T-helper 2 cell (primary cell): ENCODE measurements at regions not wholly inside any gene's neighbourhood (a gene's known extent, or its start where the extent isn't known, plus 50 kb on each side); places are given as distances from the start of the nearest gene placed in this dataset.
"Not testable (repeated sequence)": the region's sequence is repeated elsewhere in the genome, so short reads cannot be mapped to it uniquely, and the experiment has no call there.

Experiments
- DNase-seq, 5 experiments: peaks; one replicate each; pipeline versions ENCODE4 v3.0.0 to v3.0.0-alpha.2; 2012 to 2022

DNA sequence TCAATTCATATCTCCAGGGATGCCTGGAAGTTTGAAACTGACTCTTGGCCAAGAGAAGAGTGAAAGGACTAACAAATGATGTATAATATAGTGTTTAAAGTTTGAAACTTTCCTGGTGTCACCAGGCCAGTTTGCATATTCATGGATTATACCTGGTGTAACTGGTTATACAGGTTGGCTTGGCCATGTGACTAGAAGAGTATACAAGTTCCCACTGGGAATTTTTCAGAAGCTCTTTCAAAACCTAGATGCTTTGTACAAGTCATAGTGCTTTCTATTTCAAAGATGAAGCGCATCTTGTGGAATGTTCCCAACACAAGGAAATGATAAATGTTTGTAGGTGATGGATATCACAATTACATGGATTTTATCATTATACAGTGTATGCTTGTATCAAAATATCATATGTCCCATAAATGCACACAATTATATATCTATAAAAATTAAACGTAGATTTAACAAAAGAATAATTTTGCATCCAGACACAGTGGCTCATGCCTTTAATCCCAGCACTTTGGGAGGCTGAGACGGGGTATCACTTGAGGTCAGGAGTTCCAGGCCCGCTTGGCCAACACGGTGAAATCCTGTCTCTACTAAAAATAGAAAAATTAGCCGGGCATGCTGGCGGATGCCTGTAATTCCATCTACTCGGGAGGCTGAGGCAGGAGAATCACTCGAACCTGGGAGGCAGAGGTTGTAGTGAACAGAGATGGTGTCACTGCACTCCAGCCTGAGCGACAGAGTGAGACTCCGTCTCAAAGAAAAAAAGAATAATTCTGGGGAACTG, 1420.2 kb downstream of the GRIK2 start:
- DNase-seq, result no peak

DNA sequence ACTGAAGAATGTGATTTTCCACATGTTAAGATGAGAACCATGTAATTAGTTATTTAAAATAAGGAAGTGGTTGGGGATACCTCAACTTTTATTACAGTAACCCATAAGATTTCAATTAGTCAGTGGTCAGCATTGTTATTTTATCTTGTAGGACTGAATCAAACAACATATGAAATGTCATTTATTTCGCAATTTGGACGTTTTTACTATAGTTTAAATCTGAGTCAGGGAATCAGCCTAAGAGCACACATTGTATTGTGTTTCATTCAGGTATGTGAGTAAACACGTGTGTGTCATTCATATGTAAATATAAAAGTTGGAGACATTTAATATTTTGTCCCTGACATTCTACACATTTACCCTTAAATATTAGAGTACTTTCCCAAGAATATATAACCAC, 1418.7 kb downstream of the GRIK2 start:
- DNase-seq, result no peak

DNA sequence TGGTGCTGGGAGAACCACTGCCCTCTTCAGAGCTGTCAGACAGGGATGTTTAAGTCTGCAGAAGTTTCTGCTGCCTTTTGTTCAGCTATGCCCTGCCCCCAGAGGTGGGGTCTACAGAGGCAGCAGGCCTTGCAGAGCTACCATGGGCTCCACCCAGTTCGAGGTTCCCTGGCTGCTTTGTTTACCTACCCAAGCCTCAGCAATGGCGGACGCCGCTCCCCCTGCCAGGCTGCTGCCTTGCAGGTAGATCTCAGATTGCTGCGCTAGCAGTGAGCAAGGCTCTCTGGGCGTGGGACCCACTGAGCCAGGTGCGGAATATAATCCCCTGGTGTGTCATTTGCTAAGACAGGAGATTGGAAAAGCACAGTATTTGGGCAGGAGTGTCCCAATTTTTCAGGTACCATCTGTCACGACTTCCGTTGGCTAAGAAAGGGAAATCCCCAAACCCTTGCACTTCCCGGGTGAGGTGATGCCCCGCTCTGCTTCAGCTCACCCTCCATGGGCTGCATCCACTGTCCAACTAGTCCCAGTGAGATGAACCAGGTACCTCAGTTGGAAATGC, 1415.5 kb downstream of the GRIK2 start:
- not testable (repeated sequence) for DNase-seq

DNA sequence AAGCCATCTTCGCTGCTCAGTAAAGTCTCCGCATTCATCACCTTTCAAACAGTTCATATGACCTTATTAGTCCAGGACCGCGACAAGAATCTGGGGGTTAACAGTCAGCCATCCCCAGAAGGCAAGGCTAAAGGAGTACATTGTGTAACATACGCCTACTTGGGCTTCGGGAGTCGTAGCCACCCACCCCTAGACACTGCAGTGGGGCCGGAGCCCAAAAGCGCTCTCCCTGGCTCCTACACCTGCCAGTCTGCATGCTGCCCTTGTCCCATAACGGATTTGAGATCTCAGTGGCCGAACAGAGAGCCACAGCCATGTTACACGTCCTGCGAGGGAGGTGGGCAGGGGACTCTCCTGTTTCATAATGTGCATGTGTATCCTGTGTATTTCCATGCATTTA, 1405.5 kb downstream of the GRIK2 start:
- DNase-seq, result no peak

DNA sequence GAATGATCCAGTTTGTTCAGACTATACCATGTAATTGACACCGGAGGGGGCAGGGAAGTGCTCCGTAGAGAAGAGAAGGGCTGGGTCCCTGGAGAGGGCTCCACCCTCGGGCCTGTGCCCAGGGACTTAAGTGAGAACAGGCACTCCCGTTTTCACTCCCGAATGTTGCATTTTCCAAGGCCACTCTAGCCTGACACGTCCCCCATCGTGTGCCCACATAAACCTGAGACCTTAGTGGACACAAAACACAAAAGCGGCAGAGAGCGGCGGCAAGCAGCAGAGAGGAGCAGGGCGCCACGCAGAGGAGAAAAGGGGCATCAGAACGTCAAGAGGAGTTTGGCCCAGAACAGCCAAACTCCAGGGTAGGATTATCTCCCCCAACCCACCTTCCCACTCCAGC, 1405.1 kb downstream of the GRIK2 start:
- DNase-seq, result no peak

DNA sequence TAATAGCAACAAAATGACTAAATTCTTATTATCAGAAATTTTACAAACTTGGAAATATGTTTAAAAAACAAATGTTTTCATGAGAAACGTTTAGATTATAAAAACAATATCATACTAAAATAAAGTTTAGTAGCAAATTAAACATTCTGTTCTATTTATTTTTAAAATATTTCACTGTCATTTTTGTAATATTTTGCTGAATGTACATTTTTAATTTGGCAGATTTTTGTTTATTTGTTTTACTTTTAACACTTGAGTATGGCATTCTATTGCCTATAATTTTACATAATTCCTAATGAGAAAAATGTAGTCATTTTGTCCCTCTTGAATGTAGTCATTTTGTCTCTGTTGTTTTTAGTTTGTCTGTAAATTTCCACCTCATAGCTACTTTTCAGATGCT, 1400.2 kb downstream of the GRIK2 start:
- DNase-seq, result no peak

DNA sequence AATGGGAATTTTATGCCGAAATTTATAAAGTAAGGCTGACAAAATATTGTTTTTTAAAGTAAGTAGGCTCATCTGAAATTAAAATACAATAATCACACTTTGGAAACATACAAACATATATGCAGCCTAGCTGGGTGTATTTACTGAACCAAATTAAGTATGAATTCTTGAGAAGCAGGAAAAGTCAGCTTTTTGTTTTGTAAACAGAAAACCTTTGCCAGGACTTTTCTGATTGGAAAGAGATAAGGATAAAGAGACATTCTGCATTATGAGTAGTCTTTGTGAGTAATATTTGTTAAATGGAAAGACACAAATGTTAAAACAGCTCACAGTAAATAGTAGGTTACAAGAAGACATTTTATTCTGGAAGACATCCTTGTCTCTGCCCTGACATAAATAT, 1380.8 kb downstream of the GRIK2 start:
- no peak for DNase-seq

DNA sequence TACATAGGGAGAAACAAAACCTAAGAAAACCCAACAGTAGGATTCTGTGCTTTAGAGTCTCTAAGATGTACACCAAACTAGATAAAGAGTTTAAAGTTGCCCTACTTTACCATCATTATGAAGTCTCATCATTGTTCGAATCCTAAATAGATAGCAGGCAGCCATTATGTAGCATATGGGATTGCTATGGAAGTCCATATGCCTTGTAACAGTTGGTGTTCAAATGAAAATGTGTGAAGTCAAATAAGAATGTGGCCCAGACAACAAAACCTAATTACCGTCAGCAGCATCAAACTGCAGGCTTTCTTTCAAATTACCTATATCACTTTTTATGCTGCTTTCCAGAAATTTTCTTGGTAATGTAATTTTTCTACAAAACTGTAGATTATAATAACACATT, 1380.1 kb downstream of the GRIK2 start:
- DNase-seq, result no peak

DNA sequence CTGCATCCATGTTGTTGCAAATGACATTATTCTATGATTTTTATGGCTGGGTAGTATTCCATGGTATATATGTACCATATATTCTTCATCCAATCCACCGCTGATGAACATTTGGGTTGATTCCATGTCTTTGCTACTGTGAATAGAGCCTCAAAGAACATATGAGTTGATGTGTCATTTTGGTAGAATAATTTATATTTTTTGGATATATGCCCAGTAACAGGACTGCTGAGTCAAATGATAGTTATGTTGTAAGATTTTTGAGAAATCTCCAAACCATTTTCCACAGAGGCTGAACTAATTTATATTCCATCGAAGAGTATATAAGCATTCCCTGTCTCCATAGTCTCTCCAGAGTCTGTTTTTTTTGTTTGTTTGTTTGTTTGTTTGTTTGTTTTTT, 1373.5 kb downstream of the GRIK2 start:
- DNase-seq, result no peak

DNA sequence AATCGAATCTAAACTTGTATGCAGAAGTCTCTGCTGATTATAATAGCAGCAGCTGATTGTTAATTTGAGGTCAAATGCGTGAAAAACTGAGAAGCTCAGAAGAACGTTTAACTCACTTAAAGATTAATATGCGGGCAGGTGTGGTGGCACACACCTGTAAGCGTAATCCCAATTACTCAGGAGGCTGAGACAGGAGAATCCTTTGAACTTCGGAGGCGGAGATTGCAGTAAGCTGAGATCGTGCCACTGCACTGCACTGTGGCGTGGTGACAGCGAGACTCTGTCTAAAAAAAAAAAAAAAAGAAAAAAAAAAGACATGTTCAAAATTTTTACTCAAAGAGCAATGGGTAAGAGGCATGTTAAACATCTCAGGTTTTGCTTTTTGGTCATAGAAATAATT, 1370.8 kb downstream of the GRIK2 start:
- no peak for DNase-seq

DNA sequence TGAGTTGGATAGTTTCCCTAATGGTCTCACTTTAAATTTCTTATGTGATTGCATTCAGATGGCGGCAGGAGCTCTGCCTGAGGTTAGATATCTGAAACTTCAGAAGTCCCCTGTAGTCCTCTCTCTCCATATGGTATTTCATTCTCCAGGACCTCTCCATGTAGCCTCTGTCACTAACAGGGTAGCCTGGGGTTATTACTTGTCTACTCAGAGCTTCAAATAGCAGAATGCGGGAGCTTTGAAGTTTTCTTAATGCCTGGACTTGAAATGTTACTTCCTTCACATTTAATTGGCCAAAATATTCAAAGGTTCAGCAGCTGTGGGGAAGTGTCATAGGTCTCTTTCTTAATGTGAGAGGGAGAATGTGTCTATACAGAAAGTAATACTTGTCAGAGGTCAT, 1370.4 kb downstream of the GRIK2 start:
- DNase-seq, result no peak

DNA sequence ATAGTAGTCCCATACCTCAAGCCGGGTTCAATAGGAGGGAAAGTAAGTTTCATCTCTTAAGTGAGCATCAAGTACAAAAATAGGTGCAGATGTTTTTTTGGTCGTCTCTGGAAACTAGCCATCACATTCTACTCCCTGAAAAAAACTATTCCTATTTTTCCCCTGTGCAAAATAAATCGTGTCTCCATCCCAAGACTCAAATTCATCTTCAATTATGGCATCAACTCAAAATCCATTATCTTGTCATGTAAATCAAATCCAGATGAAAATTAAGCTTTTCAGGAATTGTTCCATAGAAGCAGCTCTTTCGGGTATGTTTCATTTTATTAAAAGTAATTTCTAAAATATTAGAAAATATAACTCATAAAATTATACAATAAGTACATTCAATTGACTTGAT, 1368.4 kb downstream of the GRIK2 start:
- no peak for DNase-seq

DNA sequence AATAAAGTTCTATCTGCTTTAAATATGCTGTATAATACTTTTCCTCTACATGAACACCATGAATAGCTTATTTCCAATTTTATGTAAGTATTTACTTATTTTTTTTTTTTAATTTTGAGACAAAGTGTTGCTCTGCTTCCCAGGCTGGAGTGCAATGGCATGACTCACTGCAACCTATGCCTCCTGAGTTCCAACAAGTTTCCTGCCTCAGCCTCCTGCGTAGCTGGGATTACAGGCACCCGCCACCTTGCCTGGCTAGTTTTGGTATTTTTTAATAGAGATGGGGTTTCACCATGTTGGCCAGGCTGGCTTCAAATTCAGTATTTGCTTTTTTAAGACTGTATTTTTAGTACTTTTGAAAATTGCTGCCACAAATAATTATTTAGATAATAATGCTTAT, 1365.9 kb downstream of the GRIK2 start:
- DNase-seq, result no peak

DNA sequence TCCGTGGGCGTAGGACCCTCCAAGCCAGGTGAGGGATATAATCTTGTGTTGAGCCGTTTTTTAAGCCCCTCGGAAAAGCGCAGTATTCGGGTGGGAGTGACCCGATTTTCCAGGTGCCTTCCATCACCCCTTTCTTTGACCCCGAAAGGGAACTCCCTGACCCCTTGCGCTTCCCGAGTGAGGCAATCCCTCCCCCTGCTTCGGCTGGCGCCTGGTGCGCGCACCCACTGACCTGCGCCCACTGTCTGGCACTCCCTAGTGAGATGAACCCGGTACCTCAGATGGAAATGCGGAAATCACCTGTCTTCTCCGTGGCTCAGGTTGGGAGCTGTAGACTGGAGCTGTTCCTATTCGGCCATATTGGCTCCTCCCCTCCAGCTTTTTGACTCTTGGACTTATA, 1365.0 kb downstream of the GRIK2 start:
- not testable (repeated sequence) for DNase-seq

DNA sequence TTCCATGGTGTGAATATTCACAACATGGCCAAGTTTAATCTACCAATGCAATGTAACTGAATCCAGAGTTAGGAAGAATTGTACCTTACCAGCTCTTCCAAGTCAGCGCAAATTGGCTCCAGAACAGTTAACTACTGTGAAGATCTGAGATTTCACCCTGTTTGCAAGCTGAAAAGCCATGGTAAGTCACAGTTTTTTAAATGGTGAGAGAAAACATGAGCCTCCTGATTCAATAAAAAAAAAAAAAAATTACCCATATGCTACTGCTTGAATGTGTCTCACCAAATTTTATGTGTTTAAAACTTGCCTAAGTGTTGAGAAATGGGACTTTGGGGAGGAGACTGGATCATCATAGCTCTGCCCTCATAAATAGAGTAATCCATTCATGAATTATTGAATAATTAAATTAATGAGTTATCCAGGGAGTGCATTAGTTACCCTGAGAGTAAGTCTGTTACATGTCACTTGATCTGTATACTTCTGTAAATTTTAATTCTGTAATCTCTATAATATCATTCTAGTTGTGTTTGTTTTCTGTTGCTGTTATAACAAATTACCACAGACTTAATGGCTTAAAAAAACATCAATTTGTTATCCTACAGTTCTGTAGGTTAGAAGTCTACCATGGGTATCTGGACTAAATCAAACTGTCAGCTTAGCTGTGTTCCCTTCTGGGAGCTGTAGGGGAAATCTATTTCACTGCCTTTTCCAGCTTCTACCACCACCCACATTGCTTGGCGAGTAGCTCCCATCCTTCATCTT, 1355.9 kb downstream of the GRIK2 start:
- no peak for DNase-seq

DNA sequence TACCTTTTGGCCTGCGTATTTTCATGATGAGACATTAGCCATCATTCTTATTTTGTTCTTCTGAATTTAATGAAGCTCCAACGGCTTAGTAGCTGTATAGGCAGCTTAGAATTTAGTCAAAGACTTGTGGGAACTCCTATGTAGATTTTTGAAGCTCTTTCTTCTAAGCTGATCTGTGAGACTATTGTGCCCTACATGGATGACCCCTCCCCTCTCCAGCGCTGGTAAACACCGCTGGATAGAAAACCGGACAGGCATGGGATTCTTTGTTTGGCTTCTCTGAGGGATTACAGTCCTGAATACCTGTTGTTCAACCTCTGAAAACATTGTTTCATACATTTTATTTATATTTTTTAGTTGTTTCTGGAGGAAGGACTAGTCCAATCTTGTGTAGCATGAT, 1353.4 kb downstream of the GRIK2 start:
- no peak for DNase-seq

DNA sequence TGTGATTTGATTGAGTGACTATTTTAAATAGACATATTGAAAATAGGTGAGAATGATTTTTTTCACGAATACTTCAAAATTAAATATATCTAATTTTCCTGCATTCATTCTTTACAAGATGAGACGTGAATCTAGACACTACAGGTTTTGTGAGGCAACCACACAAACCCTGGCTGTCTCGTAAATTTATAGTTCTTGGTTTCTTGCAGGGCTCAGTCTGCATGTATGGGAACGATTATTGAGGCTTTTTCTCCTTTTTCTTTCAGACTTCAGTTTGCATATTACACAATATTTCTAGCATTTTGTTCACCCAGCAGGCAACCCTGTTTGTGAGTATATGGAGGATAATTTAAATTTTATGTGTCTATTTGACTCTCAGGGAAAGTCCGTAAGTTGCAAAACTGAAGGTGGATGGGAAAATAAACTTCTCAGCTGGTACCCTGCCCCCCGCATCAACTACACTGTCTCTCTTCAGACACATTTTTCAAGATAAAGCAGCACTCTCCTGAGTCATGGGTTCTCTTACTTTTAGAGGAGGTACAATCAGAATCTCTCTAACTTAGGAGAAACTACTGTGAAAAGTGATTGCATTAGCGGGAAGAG, 1349.3 kb downstream of the GRIK2 start:
- DNase-seq, result no peak

DNA sequence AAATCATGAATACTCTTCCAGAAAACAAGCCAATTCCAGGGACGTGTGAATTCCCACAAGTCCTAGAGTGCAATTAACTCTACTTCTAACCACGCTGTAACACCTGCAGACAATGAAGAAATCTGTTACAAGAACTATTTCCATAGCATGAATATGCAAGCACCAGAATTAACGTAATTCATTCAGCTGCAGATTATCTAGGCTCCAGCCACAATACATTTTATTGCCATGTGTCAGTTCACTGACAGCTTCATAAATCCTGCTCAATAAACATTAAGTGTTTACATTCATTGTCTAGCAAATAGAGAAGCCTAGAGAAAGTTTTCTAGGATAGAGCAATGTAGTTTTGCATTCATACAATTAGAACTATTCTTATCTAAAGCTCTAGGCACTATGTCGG, 1348.5 kb downstream of the GRIK2 start:
- no peak for DNase-seq

DNA sequence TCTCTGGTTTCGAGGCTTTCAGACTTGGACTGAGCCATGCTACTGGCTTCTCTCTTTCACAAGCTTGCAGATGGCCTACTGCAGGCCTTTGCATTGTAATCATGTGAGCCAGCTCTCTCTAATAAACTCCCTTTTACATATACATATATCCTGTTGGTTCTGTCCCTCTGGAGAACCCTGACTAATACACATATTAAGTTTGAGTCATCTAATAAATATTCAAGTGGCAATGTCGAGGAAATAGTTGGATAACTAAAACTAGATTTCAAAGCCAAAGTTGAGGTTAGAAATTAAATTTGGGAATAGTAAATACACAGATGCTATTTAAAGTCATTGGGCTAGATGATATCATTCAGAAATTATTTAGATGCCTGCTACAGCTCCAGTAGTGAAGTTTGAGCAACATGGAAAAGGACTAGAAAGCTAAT, 1343.4 kb downstream of the GRIK2 start:
- no peak for DNase-seq

DNA sequence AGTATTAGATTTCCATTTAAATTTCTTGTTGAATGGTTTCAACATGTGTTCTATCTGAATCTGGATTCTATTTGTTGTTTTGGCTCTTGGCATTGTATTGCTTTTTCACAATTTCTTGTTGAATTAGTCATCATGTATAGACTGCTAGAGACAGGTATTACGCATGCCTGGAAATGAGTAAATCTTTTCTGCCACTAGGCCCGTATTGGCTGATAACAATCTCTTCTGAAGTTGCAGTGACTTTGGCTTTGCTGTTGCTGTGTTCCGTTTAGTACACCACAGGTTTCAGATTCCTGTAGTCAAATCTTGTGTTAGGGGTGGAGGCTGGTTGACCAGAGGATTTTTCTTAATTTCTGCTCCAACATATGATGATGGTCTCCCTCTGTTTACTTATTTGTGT, 1339.4 kb downstream of the GRIK2 start:
- DNase-seq, result peak in 1 of 5 experiments; percentile 75

DNA sequence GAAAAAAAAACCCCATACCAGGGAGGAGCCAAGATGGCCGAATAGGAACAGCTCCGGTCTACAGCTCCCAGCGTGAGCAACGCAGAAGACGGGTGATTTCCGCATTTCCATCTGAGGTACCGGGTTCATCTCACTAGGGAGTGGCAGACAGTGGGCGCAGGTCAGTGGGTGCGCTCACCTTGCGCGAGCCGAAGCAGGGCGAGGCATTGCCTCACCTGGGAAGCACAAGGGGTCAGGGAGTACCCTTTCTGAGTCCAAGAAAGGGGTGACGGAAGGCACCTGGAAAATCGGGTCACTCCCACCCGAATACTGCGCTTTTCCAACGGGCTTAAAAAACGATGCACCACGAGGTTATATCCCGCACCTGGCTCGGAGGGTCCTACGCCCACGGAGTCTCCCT, 1328.6 kb downstream of the GRIK2 start:
- DNase-seq, result not testable (repeated sequence)

DNA sequence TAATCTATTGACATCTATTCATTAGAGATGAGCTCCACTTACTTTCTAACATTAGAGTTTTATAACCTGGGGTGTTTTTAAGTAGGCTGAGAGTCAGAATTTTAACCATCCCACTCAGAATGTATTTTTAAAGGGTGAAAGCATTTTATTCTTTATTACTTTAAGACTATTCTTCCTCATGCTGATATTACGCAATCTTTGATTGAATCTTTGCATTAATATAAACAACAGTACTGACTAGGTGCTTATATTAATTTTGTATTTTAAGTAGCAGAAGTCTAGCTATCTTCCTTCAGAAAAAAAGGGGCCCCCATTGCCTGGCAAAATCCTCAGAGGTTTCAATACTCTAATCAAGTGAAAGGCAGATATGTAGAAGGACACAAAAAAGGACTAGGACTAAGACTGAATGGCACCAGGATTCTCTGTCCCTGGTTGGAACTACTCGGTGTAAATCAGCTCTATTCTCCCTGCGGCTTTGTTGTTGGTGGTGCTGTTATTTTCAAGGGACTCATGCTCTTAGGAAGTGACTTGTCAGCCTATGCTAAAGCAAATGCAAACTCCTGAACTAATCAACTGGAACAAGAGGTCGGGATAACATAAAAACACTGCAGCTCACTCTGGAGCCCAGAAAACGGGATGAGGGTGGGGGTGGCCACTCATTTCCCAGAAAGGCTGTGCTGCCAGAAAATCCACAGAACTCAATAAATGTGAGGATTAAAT, 1324.4 kb downstream of the GRIK2 start:
- DNase-seq, result no peak

DNA sequence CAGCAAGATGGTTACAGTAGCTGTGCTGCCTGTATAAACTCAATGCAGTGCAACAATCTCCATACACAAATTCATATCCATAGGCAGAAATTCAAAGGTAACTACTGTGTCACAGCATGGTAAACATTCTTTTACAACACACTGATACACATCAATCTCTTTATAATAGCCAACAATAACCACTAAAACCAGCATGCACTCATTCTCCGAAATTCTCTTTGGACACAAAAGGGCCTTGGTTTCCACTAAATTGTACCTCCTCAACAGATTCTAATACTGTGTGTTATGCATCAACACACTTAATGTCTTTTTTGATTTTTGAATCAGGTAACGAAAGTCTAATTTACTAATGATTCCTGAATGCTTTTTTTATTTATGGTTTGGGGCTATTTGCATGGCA, 1323.7 kb downstream of the GRIK2 start:
- no peak for DNase-seq
